GM06990 (cell line): ENCODE measurements at regions not wholly inside any gene's neighbourhood (a gene's known extent, or its start where the extent isn't known, plus 50 kb on each side); places are given as distances from the start of the nearest gene placed in this dataset.

Experiments
- DNase-seq: peaks from one replicate; pipeline ENCODE4 v3.0.0-alpha.2; 2011; ENCODE audit not compliant: insufficient read length; ENCODE audit errors: extremely low read depth
- H3K27me3 ChIP-seq: replicated peaks from 2 replicates; pipeline ENCODE4 v1.6.0; 2011; ENCODE audit warnings: low read length; ENCODE audit not compliant: control insufficient read depth, insufficient read depth
- H3K36me3 ChIP-seq: 2 replicates; pipeline ENCODE4 v1.5.1; 2011; ENCODE audit warnings: low read length; ENCODE audit not compliant: control insufficient read depth, insufficient read depth
- H3K4me3 ChIP-seq: replicated peaks from 2 replicates; pipeline ENCODE4 v1.5.1; 2011; ENCODE audit warnings: low read depth, mild to moderate bottlenecking, control low read depth, low read length
- CTCF ChIP-seq: IDR thresholded peaks from 2 replicates; pipeline ENCODE4 v1.5.1; 2011; ENCODE audit warnings: low read length, control low read depth, mild to moderate bottlenecking, inconsistent platforms; ENCODE audit not compliant: insufficient read depth, poor library complexity, severe bottlenecking

GRCh38 chr4:65918212-65918611 lies 247.9 kb upstream of the EPHA5 start:
- no peak for TF ChIP-seq CTCF
- no peak overlapping the region for H3K4me3 ChIP-seq
- no peak for DNase-seq
- no peaks in the 10 kb centered on the region for H3K27me3 ChIP-seq
- H3K36me3 ChIP-seq = no peaks in the 10 kb centered on the region

GRCh38 chr4:65917486-65917885 lies 247.2 kb upstream of the EPHA5 start:
- no peak for DNase-seq
- no peaks in the 10 kb centered on the region for H3K36me3 ChIP-seq
- H3K27me3 ChIP-seq = no peaks in the 10 kb centered on the region
- no peak for TF ChIP-seq CTCF
- H3K4me3 ChIP-seq = no peak overlapping the region

GRCh38 chr4:65911720-65912119 lies 241.4 kb upstream of the EPHA5 start:
- no peak for DNase-seq
- Histone ChIP-seq H3K4me3 (no peak overlapping the region), H3K27me3 (no peaks in the 10 kb centered on the region), H3K36me3 (no peaks in the 10 kb centered on the region)
- TF ChIP-seq CTCF = no peak

GRCh38 chr4:65893957-65894755 lies 223.9 kb upstream of the EPHA5 start:
- no peak for DNase-seq
- H3K4me3 ChIP-seq = no peak overlapping the region
- no peaks in the 10 kb centered on the region for H3K27me3 ChIP-seq
- H3K36me3 ChIP-seq = no peaks in the 10 kb centered on the region
- no peak for TF ChIP-seq CTCF

GRCh38 chr4:65893271-65893670 lies 223.0 kb upstream of the EPHA5 start:
- no peak for TF ChIP-seq CTCF
- no peaks in the 10 kb centered on the region for H3K27me3 ChIP-seq
- no peak for DNase-seq
- H3K4me3 ChIP-seq = no peak overlapping the region
- H3K36me3 ChIP-seq = no peaks in the 10 kb centered on the region
